ENCODE measurements at regions not wholly inside any gene's neighbourhood (a gene's known extent, or its start where the extent isn't known, plus 50 kb on each side); places are given as distances from the start of the nearest gene placed in this dataset.

DNA sequence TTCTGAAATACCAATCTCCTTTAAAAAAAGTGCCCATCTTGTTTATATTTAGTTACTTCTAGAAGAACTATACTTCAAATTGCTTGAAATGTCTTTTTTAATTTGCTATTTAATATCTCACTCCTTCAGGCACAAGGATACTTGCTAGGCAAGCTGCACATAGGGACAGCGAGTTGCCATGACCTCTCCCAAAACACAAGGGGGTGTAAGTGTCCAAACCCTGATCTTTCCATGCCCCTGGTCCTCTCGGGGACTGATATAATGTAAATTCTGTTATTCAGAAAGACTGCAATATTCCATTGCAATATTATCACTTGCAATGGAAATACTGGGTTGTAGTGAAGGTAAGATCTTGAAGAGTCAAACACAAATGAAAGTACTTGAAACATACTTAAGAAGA, 480.4 kb downstream of the CETN3 start:
- no peak for TF ChIP-seq EP300 (IDR thresholded peaks at IDR 0.05; ENCODE audit: low read depth)
- no peak for TF ChIP-seq POLR2AphosphoS5 (IDR thresholded peaks at IDR 0.05)
- TF ChIP-seq CTCF (IDR thresholded peaks at IDR 0.05) = no peak
